Activated CD4-positive, alpha-beta memory T cell treated with anti-CD3 and anti-CD28 coated beads for 36 hours (primary cell): ENCODE measurements at regions not wholly inside any gene's neighbourhood (a gene's known extent, or its start where the extent isn't known, plus 50 kb on each side); places are given as distances from the start of the nearest gene placed in this dataset.

Source experiments
- CTCF ChIA-PET: fragments of 350-600 bp; sonication (Branson Sonifier 250); formaldehyde crosslinking; loops from one replicate; lab custom pipeline; 2021; ENCODE audit warnings: antibody characterized with exemption, inconsistent platforms; lab: Charles Lee
- POLR2A ChIA-PET: fragments of 350-600 bp; sonication (Branson Sonifier 250); formaldehyde crosslinking; loops from one replicate; lab custom pipeline; 2021; ENCODE audit warnings: antibody characterized with exemption; lab: Charles Lee
- DNase-seq: peaks from one replicate; pipeline ENCODE4 v3.0.0-alpha.2; 2020
- H3K27ac Mint-ChIP-seq: one replicate; pipeline ENCODE4 v1.8.0; 2021; ENCODE audit warnings: mixed read lengths
- H3K27me3 Mint-ChIP-seq: one replicate; pipeline ENCODE4 v1.8.0; 2021; ENCODE audit warnings: mixed read lengths
- H3K36me3 Mint-ChIP-seq: one replicate; pipeline ENCODE4 v1.8.0; 2021; ENCODE audit warnings: mixed read lengths
- H3K4me1 Mint-ChIP-seq: one replicate; pipeline ENCODE4 v1.8.0; 2021; ENCODE audit warnings: low read depth, mixed read lengths
- H3K4me3 Mint-ChIP-seq: one replicate; pipeline ENCODE4 v1.8.0; 2021; ENCODE audit warnings: mild to moderate bottlenecking, mixed read lengths
- H3K9me3 Mint-ChIP-seq: one replicate; pipeline ENCODE4 v1.8.0; 2021; ENCODE audit warnings: mixed read lengths
- intact Hi-C: fragments of 100-400 bp; cut with micrococcal nuclease; formaldehyde crosslinking; loops from one replicate; pipeline ENCODE4 v1.15.1; 2023

DNA sequence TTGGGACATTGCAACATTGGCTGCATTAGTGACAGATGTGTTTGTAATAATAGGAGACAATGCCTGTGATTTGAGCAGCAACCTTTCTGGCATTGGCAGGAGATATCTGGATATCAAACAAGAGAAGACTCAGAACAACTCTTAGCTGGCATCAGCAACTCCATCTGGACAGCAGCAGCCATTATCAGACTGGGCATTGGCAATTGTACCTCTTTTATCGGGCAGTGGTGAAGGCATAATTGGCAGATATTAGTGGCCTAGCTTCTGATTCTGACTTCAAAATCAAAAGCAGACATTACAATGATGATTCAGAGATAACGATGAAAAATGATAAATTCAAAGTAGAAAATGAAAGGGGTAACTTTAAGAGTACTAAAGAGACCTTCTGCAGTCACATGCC lies 1193.7 kb downstream of the EFNB2 start:
- intact Hi-C loops, result no loop called here
- no peak overlapping the region for H3K27ac Mint-ChIP-seq
- H3K9me3 Mint-ChIP-seq, result no peaks in the 10 kb centered on the region
- no peak overlapping the region for H3K4me3 Mint-ChIP-seq
- no peaks in the 10 kb centered on the region for H3K27me3 Mint-ChIP-seq
- CTCF ChIA-PET, result no interaction called here
- no peak for DNase-seq
- H3K36me3 Mint-ChIP-seq, result no peaks in the 10 kb centered on the region
- H3K4me1 Mint-ChIP-seq, result no peaks in the 10 kb centered on the region
- POLR2A ChIA-PET, result no interaction called here

DNA sequence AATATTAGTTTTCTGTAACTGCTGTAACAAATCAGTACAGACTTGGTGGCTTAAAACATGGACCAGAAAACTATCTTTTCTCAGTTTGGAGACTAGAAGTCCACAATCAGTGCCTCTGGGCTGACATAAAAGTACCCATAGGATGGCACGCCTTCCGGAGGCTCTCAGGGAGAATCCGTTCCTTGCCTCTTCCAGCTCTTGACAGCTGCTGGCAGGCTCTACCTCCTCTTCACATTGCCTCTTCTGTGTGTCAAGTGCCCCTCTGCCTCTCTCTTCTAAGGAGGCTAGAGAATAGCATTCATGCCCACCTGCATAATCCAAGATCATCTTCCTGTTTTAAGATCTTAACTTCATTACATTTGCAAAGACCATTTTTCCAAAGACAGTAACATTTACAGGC lies 1194.2 kb downstream of the EFNB2 start:
- Mint-ChIP-seq H3K9me3 (no peaks in the 10 kb centered on the region), H3K4me3 (no peak overlapping the region), H3K36me3 (no peaks in the 10 kb centered on the region), H3K4me1 (no peaks in the 10 kb centered on the region), H3K27ac (no peak overlapping the region), H3K27me3 (no peaks in the 10 kb centered on the region)
- ChIA-PET POLR2A (no interaction called here), CTCF (no interaction called here)
- intact Hi-C loops, result no loop called here
- DNase-seq, result no peak

GRCh38 chr13:105340061-105340606 lies 1195.3 kb downstream of the EFNB2 start:
- no peaks in the 10 kb centered on the region for H3K36me3 Mint-ChIP-seq
- no peaks in the 10 kb centered on the region for H3K4me1 Mint-ChIP-seq
- H3K9me3 Mint-ChIP-seq, result no peaks in the 10 kb centered on the region
- no peak overlapping the region for H3K4me3 Mint-ChIP-seq
- DNase-seq, result no peak
- ChIA-PET POLR2A (no interaction called here), CTCF (no interaction called here)
- no peaks in the 10 kb centered on the region for H3K27me3 Mint-ChIP-seq
- intact Hi-C loops, result no loop called here
- no peak overlapping the region for H3K27ac Mint-ChIP-seq

GRCh38 chr13:105338773-105339172 lies 1196.7 kb downstream of the EFNB2 start:
- POLR2A ChIA-PET, result no interaction called here
- Mint-ChIP-seq H3K4me1 (no peaks in the 10 kb centered on the region), H3K4me3 (no peak overlapping the region), H3K27me3 (no peaks in the 10 kb centered on the region), H3K9me3 (no peaks in the 10 kb centered on the region), H3K27ac (no peak overlapping the region), H3K36me3 (no peaks in the 10 kb centered on the region)
- no peak for DNase-seq
- CTCF ChIA-PET, result no interaction called here
- intact Hi-C loops, result no loop called here

DNA sequence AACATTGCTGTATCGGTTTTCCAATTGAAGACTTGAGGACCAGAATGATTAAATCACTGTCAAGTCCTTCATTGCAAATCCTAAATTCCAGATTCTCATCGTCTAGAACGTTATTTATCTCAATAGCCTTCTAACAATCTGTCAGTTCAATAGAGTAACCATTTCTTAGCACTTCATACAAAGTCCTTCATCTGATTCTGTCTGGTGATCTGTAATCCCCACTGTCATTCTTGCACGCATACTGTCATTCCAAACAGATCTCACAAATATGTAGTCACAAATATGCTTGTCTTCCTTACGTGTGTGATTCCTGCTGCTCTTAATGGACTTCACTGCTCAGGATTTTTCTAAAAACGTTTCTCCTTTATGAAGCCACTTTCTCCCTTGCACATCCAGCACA lies 1197.5 kb downstream of the EFNB2 start:
- POLR2A ChIA-PET, result no interaction called here
- H3K27ac Mint-ChIP-seq, result no peak overlapping the region
- H3K27me3 Mint-ChIP-seq, result no peaks in the 10 kb centered on the region
- H3K9me3 Mint-ChIP-seq, result no peaks in the 10 kb centered on the region
- CTCF ChIA-PET, result no interaction called here
- no peak overlapping the region for H3K4me3 Mint-ChIP-seq
- no peak for DNase-seq
- intact Hi-C loops, result no loop called here
- H3K4me1 Mint-ChIP-seq, result no peaks in the 10 kb centered on the region
- no peaks in the 10 kb centered on the region for H3K36me3 Mint-ChIP-seq

DNA sequence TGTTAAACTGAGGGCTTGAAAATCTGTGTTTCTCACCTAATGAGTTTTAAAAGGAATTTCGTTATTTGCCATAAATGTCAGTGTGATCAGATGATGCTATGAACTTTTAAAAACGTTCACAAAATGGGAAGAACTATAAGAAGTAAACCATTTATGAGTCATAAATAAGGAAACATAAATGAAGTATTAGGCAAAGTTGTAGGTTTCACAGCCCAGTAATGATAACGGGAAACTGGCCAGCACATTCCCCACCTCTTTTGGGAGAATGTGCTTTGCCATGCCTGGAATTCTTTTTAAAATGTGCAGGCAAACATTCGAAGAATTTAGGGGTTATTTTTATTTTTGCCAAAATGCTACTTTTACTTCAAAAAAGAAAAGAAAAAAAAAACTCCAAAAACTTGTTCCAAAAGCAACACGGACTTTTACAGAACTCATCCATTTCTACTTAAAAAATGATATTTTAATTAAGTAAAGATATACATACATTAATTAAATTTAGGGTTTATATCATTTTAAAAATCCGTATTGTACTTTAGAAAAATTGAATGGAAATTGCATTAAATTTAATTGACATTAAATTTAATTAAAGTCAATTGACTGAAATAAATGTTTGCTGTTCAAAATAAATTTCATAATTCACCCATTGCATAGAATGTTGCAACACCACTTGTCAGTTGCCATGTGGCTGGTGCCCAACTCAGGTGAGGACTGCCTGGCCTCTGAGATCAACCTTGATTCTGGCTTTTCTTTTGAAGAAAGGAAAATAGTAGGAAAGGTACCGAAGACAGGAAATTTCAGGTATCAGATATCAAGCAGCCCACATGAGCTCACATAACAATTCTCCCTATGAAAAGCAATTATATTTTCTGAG lies 1198.5 kb downstream of the EFNB2 start:
- no peaks in the 10 kb centered on the region for H3K9me3 Mint-ChIP-seq
- H3K4me1 Mint-ChIP-seq, result no peaks in the 10 kb centered on the region
- no peaks in the 10 kb centered on the region for H3K36me3 Mint-ChIP-seq
- intact Hi-C loops, result no loop called here
- ChIA-PET CTCF (interaction anchor here (0.5 kb wide), 1 partner anchor 1628 kb away, joined by 3 read pairs; no protein-coding TSS in a partner anchor), POLR2A (no interaction called here)
- no peaks in the 10 kb centered on the region for H3K27me3 Mint-ChIP-seq
- no peak overlapping the region for H3K4me3 Mint-ChIP-seq
- H3K27ac Mint-ChIP-seq, result no peak overlapping the region
- no peak for DNase-seq

- POLR2A ChIA-PET, result no interaction called here
- peaks cover 3% of the 10 kb centered on the region for H3K9me3 Mint-ChIP-seq
- no peak for DNase-seq
- no peaks in the 10 kb centered on the region for H3K27me3 Mint-ChIP-seq
- CTCF ChIA-PET, result no interaction called here
- H3K27ac Mint-ChIP-seq, result no peak overlapping the region
- H3K36me3 Mint-ChIP-seq, result no peaks in the 10 kb centered on the region
- H3K4me3 Mint-ChIP-seq, result no peak overlapping the region
- intact Hi-C loops, result no loop called here
- no peaks in the 10 kb centered on the region for H3K4me1 Mint-ChIP-seq
Measured at GRCh38 chr13:105334211-105334610, 1201.3 kb downstream of the EFNB2 start.

- no peak for DNase-seq
Measured at GRCh38 chr13:105333416-105333815, 1202.0 kb downstream of the EFNB2 start.

GRCh38 chr13:105329359-105329758 lies 1206.1 kb downstream of the EFNB2 start:
- Mint-ChIP-seq H3K9me3 (peaks cover 7% of the 10 kb centered on the region), H3K36me3 (no peaks in the 10 kb centered on the region), H3K27me3 (no peaks in the 10 kb centered on the region), H3K27ac (no peak overlapping the region), H3K4me3 (no peak overlapping the region), H3K4me1 (no peaks in the 10 kb centered on the region)
- ChIA-PET CTCF (no interaction called here), POLR2A (no interaction called here)
- intact Hi-C loops, result no loop called here
- DNase-seq, result no peak

More at GRCh38 chr13:105333416-105333815, 1202.0 kb downstream of the EFNB2 start:
- Mint-ChIP-seq H3K4me1 (no peaks in the 10 kb centered on the region), H3K9me3 (peaks cover 7% of the 10 kb centered on the region), H3K27me3 (no peaks in the 10 kb centered on the region), H3K4me3 (no peak overlapping the region), H3K36me3 (no peaks in the 10 kb centered on the region), H3K27ac (no peak overlapping the region)
- intact Hi-C loops, result no loop called here
- CTCF ChIA-PET, result no interaction called here
- POLR2A ChIA-PET, result no interaction called here

GRCh38 chr13:105328212-105328611 lies 1207.2 kb downstream of the EFNB2 start:
- Mint-ChIP-seq H3K4me3 (no peak overlapping the region), H3K27me3 (no peaks in the 10 kb centered on the region), H3K36me3 (no peaks in the 10 kb centered on the region), H3K4me1 (no peaks in the 10 kb centered on the region), H3K27ac (no peak overlapping the region), H3K9me3 (peaks cover 7% of the 10 kb centered on the region)
- intact Hi-C loops, result no loop called here
- CTCF ChIA-PET, result no interaction called here
- POLR2A ChIA-PET, result no interaction called here
- DNase-seq, result no peak

GRCh38 chr13:105327581-105328126 lies 1207.8 kb downstream of the EFNB2 start:
- H3K27me3 Mint-ChIP-seq, result no peaks in the 10 kb centered on the region
- no peak for DNase-seq
- H3K4me1 Mint-ChIP-seq, result no peaks in the 10 kb centered on the region
- ChIA-PET POLR2A (no interaction called here), CTCF (no interaction called here)
- peaks cover 7% of the 10 kb centered on the region for H3K9me3 Mint-ChIP-seq
- H3K4me3 Mint-ChIP-seq, result no peak overlapping the region
- no peaks in the 10 kb centered on the region for H3K36me3 Mint-ChIP-seq
- intact Hi-C loops, result no loop called here
- no peak overlapping the region for H3K27ac Mint-ChIP-seq

GRCh38 chr13:105319875-105320274 lies 1215.6 kb downstream of the EFNB2 start:
- CTCF ChIA-PET, result interaction anchor here (0.6 kb wide), 1 partner anchor 577 kb away, joined by 3 read pairs; no protein-coding TSS in a partner anchor

More at GRCh38 chr13:105319875-105320274, 1215.6 kb downstream of the EFNB2 start:
- POLR2A ChIA-PET, result no interaction called here
- no peak for DNase-seq
- Mint-ChIP-seq H3K4me1 (no peaks in the 10 kb centered on the region), H3K9me3 (no peaks in the 10 kb centered on the region), H3K4me3 (no peak overlapping the region), H3K36me3 (no peaks in the 10 kb centered on the region), H3K27me3 (no peaks in the 10 kb centered on the region), H3K27ac (no peak overlapping the region)
- intact Hi-C loops, result no loop called here
